GM03348 (cell line): ENCODE measurements at regions not wholly inside any gene's neighbourhood (a gene's known extent, or its start where the extent isn't known, plus 50 kb on each side); places are given as distances from the start of the nearest gene placed in this dataset.

Experiments
- DNase-seq: peaks from one replicate; pipeline ENCODE4 v3.0.0; 2012; ENCODE audit warnings: low spot score

DNA sequence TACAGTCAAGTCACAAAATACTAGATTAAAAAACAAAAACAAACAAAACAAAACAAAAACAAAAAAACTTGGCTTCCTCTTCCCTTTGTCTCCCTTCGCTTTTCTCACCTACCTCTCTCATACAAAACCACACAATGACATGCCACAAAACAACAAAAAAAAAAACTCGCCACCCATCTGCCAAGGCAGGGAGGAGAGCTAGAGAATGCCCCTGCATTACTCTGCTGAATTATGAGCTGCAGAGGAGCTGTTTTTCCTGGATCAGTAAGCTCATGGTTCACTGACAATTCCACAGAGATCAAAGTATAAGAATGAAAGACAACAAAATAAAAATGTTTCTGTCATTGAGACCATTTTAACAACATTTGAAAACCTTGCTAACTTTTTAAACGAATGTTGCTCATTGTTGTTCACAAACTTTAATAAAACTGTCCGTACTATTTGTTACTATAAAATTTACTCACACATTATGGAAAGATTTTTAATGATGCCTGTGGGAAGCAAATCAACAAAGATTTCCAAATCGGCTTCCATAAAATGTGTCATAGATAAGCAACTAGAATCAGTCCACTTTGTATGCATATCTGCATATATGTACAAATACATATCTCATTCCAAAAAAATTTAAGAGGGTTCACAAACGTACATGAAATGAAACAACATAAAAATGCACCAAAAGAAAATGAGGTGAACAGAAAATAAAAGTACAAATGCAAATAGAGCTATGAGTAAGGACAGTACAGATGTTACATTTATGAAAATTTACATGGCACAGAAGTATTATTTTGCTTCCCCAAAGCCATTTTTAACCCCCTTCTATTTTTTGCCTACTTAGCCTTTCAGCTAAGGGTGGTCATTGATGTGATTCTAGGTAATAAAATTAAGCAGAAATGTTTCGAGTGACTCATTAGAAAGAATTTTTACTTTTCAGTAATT, 252.4 kb upstream of the FAT4 start:
- no peak for DNase-seq

DNA sequence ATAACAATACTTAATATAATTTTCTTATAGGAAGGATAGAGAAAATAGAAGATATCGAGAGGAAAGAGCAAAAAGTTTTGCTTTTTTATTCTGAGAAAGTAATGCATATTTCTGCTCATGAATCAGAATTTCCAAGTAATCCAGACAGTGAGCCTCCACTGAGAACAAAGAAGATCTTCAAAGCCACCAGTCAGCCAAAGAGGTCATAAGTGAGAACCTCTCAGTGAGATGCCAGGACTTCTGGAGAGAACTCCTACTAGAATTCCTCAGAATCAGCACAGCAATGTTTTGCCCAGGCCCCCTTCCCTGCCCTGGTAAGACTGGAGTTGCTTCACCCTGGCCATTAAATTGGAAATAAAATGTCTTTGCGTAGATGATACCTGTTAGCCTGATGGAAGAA, 254.4 kb upstream of the FAT4 start:
- DNase-seq = no peak

GRCh38 chr4:125049711-125050110, 265.0 kb upstream of the FAT4 start:
- no peak for DNase-seq

GRCh38 chr4:125045311-125045710, 269.4 kb upstream of the FAT4 start:
- no peak for DNase-seq

- DNase-seq = no peak
These were observed 269.9 kb upstream of the FAT4 start for GRCh38 chr4:125044886-125045285.

DNA sequence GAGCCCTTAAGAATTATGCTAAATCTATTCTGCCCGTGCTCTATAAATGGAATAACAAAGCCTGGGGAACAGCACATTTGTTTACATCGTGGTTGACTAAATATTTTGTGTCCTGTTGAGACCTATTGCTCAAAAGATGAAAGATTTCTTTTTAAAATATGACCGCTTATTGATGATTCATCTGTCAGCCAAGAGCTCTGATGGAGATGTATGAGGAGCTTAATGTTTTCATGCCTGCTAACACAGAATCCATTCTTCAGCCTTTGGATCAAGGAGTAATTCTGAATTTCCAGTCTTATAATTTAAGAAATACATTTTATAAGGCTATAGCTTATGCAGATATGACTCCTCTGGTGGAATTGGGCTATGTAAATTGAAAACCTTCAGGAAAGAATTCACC, 271.3 kb upstream of the FAT4 start:
- no peak for DNase-seq

DNA sequence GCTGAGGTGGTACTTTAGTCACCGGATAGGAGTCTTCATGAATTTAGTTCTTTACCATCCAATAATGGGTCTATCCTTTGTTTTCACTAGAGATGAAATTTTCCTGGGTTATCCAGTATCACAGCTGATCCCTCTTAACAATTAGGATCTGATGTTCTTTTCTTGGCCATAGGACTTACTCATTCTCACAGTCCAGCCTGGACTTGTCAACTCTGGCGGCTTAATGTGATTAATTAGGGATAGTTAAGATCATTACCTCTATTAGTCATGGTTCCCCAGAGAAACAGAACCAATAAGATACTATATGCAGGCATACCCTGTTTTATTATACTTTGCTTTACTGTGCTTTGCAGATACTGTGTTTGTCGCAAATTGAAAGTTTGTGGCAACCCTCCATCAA, 272.7 kb upstream of the FAT4 start:
- DNase-seq = no peak

DNA sequence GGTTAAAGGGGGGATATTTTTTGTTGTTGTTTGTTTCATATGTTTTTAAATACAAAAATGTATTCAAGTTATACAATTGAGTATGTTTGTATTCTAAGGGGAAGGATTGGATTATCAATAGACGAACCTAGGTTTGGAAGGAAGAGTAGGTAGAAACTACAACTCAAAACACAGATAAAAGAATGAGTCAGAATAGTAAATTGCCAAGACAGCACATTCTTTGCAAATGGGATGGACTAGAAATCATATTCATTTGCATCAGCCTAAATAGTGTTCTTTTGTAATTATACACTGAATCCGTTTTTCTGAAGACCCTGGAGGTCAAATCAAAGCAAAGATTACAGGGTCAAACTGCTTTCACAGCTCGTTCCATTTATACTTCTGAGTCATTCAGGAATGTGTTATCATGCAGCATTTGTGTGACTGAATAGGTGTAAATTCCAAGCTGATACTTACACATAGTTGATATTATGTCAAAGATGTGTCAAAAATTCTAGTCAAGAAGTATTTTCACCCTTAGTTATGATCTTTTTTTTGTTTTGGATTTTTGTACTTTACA, 273.3 kb upstream of the FAT4 start:
- DNase-seq = peak; percentile 5

- DNase-seq = no peak
These were observed 275.2 kb upstream of the FAT4 start for GRCh38 chr4:125039550-125039949.

- no peak for DNase-seq
These were observed 291.8 kb upstream of the FAT4 start for GRCh38 chr4:125022855-125023501.

- DNase-seq = no peak
These were observed 293.6 kb upstream of the FAT4 start for GRCh38 chr4:125021189-125021588.

DNA sequence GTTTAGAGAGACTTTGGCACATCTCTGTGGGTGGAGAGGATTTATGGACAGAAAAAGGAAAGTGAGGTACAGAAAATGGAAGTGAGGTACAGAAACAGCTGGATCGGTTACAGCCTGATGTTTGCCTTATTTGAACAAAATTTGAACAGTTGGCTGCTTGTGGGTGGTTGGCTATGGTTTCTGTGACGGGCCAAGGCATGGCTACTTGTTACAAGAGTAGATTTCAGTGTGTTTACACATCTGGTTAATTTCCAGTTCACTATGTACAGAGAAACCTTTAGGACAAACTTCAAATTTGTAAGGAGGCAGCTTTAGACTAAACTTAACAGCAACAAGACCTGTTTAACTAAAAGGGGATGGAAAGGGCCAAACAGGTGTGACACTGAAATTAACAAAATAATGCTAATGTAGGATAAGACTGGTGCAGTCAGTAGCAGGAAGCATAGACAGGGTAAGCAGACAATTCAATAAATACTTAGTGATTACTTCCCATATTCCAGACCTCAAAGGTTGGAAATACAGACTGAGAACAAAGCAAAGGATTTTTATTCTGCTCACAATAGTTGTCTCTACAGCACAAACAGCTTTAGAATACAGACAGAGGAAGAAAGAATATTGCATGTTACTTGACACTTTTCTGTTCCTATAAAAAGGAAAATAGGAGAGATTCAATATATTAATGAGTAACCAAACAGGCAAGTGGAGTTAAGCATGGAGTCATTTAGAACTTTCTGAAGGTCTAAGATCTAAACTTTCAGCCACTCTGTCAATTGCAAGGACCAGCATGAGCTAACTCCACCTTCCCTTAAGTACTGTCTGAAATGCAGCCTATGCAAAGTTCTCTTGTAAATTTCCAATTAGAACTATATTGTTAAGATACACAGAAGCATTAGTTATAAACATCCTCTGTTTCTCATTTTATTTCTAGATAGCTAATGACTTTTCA, 294.4 kb upstream of the FAT4 start:
- DNase-seq = no peak

DNA sequence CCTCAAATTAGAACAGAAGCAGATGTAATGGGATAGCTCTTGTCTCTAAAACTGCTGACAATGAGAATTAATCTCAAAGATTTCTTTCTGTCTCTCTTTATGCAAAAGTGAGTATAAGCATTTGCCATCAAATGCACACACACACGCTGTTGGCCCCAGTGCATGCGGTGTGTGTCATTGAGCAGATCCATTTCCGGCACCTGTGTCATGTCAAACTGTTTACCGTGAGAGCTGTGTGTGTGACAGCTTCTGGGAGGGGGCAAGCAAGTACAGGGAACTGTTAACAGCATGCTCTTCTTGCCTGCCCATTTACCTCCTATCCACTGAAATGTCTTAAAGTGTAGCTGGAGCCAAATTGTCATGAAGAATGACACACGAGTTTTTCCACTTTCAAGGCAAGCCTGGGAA, 297.9 kb upstream of the FAT4 start:
- DNase-seq = no peak

- no peak for DNase-seq
These were observed 300.9 kb upstream of the FAT4 start for GRCh38 chr4:125013891-125014290.

- no peak for DNase-seq
These were observed 299.1 kb upstream of the ANKRD50 start for GRCh38 chr4:125011646-125012045.

DNA sequence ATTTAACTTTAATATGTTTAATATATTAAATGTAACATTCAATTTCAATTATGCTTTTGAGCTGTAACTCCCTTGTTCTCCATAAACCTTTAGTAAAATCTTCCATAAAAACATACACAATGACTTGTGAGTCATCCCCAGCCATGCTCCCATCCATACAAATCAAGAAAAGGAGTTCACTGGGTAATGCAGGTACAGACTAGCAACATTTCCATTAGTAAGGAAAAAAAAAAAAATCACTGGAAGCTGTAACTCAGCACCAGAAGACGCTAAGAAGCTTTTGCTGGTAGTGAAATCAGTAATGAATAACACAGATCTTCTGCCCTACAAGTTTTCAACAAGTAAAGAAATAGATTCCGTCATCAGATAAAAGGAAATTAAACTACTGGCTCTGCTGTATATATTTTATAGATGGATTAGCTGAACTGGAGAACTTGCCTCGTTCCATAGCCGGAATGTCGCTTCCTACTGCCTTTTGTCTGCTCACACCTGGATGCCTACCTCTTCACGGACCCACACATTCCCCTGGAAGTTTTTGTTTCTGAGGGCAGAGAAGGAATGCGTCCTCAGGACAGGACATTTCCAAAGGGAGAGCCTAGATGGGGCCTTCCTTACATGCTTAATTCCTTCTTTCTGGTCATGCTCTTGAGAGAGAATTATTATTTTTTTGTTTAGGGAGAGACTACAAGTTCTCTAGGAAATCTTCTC, 298.4 kb upstream of the ANKRD50 start:
- DNase-seq = no peak

DNA sequence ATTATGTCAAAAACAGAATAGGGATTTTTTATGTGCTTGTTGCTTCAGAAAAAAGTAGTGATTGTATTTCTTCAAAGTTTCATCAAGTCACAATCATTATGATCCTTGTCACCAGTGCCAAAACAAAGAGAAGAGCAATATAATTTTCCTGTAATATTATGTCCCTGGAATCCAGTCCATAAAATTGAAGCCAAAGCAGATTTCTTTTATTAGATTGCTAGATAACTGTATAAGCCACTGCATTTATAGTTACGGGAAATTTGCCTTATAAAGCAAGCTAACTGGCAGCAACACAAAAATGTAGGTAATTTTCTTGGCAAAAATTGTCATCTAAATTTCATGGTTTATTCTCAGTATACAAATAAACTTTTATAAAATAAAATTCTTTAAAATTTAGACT, 296.1 kb upstream of the ANKRD50 start:
- DNase-seq = no peak

GRCh38 chr4:125004676-125005075, 292.1 kb upstream of the ANKRD50 start:
- DNase-seq = no peak

DNA sequence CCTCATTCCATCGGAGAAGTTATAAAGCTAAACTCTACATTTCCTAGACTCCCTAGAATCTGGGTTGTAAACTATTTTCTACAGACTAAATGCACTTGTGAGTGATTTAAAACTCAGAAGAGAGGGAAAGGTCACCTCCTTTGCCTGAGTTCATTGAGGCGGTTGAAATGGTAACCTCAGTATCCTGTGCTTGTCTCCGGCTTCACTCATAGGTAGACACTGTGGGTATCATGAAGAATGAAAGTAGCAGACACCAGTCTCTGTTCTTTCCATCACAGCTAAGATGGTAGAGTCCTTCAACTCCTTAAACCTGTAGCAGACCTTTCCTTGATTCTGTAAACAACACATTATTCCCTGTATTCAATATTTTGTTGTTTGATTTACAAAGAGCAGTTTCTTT, 291.3 kb upstream of the ANKRD50 start:
- no peak for DNase-seq

DNA sequence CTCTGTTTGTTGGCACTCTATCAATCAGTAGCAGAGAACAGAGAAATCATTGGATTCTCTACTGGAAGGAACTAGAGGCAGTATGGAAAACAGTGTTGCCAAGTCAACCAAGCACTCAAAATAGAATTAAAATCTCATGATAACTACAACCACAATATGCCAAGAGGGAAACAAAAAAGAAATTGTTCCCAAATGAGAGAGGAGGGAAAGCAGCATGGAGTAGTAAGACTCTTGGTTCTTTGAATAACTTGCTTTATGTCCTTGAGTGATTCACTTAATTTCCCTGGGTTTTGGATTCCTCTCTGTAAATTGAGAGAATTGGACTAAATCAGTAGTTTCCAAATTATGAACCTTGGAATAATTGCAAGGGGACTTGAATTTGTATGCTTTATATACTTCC, 285.5 kb upstream of the ANKRD50 start:
- DNase-seq = no peak

DNA sequence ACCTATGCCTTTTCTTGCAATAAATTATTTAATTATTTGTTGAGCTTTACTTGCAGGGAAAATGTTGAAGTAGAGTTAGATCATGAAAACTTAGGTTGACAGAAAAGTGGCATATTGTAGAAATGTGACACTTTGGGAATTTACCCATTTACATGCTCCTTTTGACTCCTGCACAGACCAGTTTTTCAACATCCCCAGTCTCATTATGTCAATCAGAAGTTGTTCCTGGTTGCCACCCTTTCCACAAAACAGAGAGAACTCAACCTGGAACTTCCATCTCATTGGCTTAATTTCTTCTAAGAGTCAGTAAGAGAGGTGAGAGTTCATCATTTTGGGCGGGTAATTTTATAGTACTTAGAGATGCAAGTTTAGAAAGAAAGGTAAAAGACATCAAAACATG, 284.6 kb upstream of the ANKRD50 start:
- DNase-seq = no peak

DNA sequence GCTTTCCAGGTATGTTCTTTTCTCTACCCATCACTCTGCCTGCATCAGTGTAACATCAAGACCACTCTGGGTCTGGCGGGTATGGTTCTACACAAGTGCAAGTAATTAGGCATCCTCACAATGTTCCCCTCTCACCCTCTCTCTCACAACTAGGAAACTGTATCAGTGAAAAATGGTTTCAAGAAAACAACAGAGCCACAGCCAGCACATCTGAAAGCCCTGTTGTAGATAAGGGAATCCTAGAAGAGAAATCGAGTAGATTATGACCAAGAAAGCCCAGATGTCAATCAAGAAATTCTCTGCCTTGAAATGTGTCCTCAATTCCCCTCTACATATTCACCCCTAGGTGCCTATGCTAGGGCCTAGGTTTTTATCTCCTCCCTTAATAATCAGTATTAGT, 281.3 kb upstream of the ANKRD50 start:
- no peak for DNase-seq
